Activated naive CD8-positive, alpha-beta T cell (primary cell): ENCODE measurements at regions not wholly inside any gene's neighbourhood (a gene's known extent, or its start where the extent isn't known, plus 50 kb on each side); places are given as distances from the start of the nearest gene placed in this dataset.
"Not testable (repeated sequence)": the region's sequence is repeated elsewhere in the genome, so short reads cannot be mapped to it uniquely, and the experiment has no call there.

Experiments used
- H3K27ac Mint-ChIP-seq: one replicate; pipeline ENCODE4 v1.8.0; 2021; ENCODE audit warnings: mixed read lengths
- H3K27me3 Mint-ChIP-seq: one replicate; pipeline ENCODE4 v1.8.0; 2021; ENCODE audit warnings: mixed read lengths
- H3K36me3 Mint-ChIP-seq: one replicate; pipeline ENCODE4 v1.8.0; 2021; ENCODE audit warnings: mixed read lengths
- H3K4me1 Mint-ChIP-seq: one replicate; pipeline ENCODE4 v1.8.0; 2021; ENCODE audit warnings: low read depth, mixed read lengths
- H3K4me3 Mint-ChIP-seq: one replicate; pipeline ENCODE4 v1.8.0; 2021; ENCODE audit warnings: mild to moderate bottlenecking, mixed read lengths
- H3K9me3 Mint-ChIP-seq: one replicate; pipeline ENCODE4 v1.8.0; 2021; ENCODE audit warnings: low read depth, mixed read lengths

- H3K36me3 Mint-ChIP-seq: no peaks in the 10 kb centered on the region
- no peaks in the 10 kb centered on the region for H3K4me1 Mint-ChIP-seq
- H3K4me3 Mint-ChIP-seq: no peak overlapping the region
- H3K27me3 Mint-ChIP-seq: no peaks in the 10 kb centered on the region
- no peaks in the 10 kb centered on the region for H3K9me3 Mint-ChIP-seq
- H3K27ac Mint-ChIP-seq: no peak overlapping the region
Observed at GRCh38 chr11:116051494-116051893, 547.3 kb upstream of the CADM1 start.

- H3K9me3 Mint-ChIP-seq: no peaks in the 10 kb centered on the region
- H3K27me3 Mint-ChIP-seq: no peaks in the 10 kb centered on the region
- no peak overlapping the region for H3K4me3 Mint-ChIP-seq
- H3K4me1 Mint-ChIP-seq: no peaks in the 10 kb centered on the region
- no peaks in the 10 kb centered on the region for H3K36me3 Mint-ChIP-seq
- H3K27ac Mint-ChIP-seq: no peak overlapping the region
Observed at GRCh38 chr11:116049383-116049782, 545.2 kb upstream of the CADM1 start.

GRCh38 chr11:116046127-116046526 lies 541.9 kb upstream of the CADM1 start:
- H3K27ac Mint-ChIP-seq: no peak overlapping the region
- H3K9me3 Mint-ChIP-seq: no peaks in the 10 kb centered on the region
- peaks cover 2% of the 10 kb centered on the region for H3K27me3 Mint-ChIP-seq
- no peaks in the 10 kb centered on the region for H3K36me3 Mint-ChIP-seq
- no peak overlapping the region for H3K4me3 Mint-ChIP-seq
- no peaks in the 10 kb centered on the region for H3K4me1 Mint-ChIP-seq

- no peak overlapping the region for H3K27ac Mint-ChIP-seq
- peaks cover 2% of the 10 kb centered on the region for H3K27me3 Mint-ChIP-seq
- H3K4me1 Mint-ChIP-seq: no peaks in the 10 kb centered on the region
- H3K4me3 Mint-ChIP-seq: no peak overlapping the region
- no peaks in the 10 kb centered on the region for H3K36me3 Mint-ChIP-seq
- no peaks in the 10 kb centered on the region for H3K9me3 Mint-ChIP-seq
Observed at GRCh38 chr11:116044941-116045340, 540.7 kb upstream of the CADM1 start.

- no peaks in the 10 kb centered on the region for H3K9me3 Mint-ChIP-seq
Observed at GRCh38 chr11:116044520-116044919, 540.3 kb upstream of the CADM1 start.

GRCh38 chr11:116043857-116044256 lies 539.6 kb upstream of the CADM1 start:
- Mint-ChIP-seq H3K27me3 (peaks cover 2% of the 10 kb centered on the region), H3K27ac (no peak overlapping the region), H3K9me3 (no peaks in the 10 kb centered on the region), H3K36me3 (no peaks in the 10 kb centered on the region), H3K4me1 (no peaks in the 10 kb centered on the region), H3K4me3 (no peak overlapping the region)

More at GRCh38 chr11:116044520-116044919, 540.3 kb upstream of the CADM1 start:
- H3K27me3 Mint-ChIP-seq: peaks cover 2% of the 10 kb centered on the region
- no peak overlapping the region for H3K4me3 Mint-ChIP-seq
- no peaks in the 10 kb centered on the region for H3K36me3 Mint-ChIP-seq
- no peak overlapping the region for H3K27ac Mint-ChIP-seq
- no peaks in the 10 kb centered on the region for H3K4me1 Mint-ChIP-seq

GRCh38 chr11:116043059-116043458 lies 538.8 kb upstream of the CADM1 start:
- not testable (repeated sequence) for H3K36me3 Mint-ChIP-seq, H3K4me1 Mint-ChIP-seq, H3K9me3 Mint-ChIP-seq, H3K27ac Mint-ChIP-seq, H3K4me3 Mint-ChIP-seq, H3K27me3 Mint-ChIP-seq

GRCh38 chr11:116042146-116042545 lies 537.9 kb upstream of the CADM1 start:
- no peaks in the 10 kb centered on the region for H3K4me1 Mint-ChIP-seq
- H3K9me3 Mint-ChIP-seq: no peaks in the 10 kb centered on the region
- H3K27ac Mint-ChIP-seq: no peak overlapping the region
- H3K27me3 Mint-ChIP-seq: peaks cover 2% of the 10 kb centered on the region
- no peak overlapping the region for H3K4me3 Mint-ChIP-seq
- H3K36me3 Mint-ChIP-seq: no peaks in the 10 kb centered on the region

- no peak overlapping the region for H3K27ac Mint-ChIP-seq
- no peaks in the 10 kb centered on the region for H3K36me3 Mint-ChIP-seq
- no peak overlapping the region for H3K4me3 Mint-ChIP-seq
- no peaks in the 10 kb centered on the region for H3K4me1 Mint-ChIP-seq
- H3K9me3 Mint-ChIP-seq: no peaks in the 10 kb centered on the region
- H3K27me3 Mint-ChIP-seq: peaks cover 2% of the 10 kb centered on the region
Observed at GRCh38 chr11:116037861-116038260, 533.6 kb upstream of the CADM1 start.

- H3K27ac Mint-ChIP-seq: no peak overlapping the region
- H3K4me1 Mint-ChIP-seq: no peaks in the 10 kb centered on the region
- no peaks in the 10 kb centered on the region for H3K36me3 Mint-ChIP-seq
- H3K27me3 Mint-ChIP-seq: peaks cover 3% of the 10 kb centered on the region
- H3K9me3 Mint-ChIP-seq: no peaks in the 10 kb centered on the region
- no peak overlapping the region for H3K4me3 Mint-ChIP-seq
Observed at GRCh38 chr11:116035977-116036376, 531.8 kb upstream of the CADM1 start.

- Mint-ChIP-seq H3K27ac (no peak overlapping the region), H3K36me3 (no peaks in the 10 kb centered on the region), H3K4me1 (no peaks in the 10 kb centered on the region)
Observed at GRCh38 chr11:116033931-116034553, 529.8 kb upstream of the CADM1 start.

GRCh38 chr11:116030697-116031331 lies 526.6 kb upstream of the CADM1 start:
- no peaks in the 10 kb centered on the region for H3K36me3 Mint-ChIP-seq
- H3K4me3 Mint-ChIP-seq: no peak overlapping the region
- no peaks in the 10 kb centered on the region for H3K4me1 Mint-ChIP-seq
- H3K27ac Mint-ChIP-seq: no peak overlapping the region
- H3K27me3 Mint-ChIP-seq: peaks cover 3% of the 10 kb centered on the region
- peaks cover 5% of the 10 kb centered on the region for H3K9me3 Mint-ChIP-seq

More at GRCh38 chr11:116033931-116034553, 529.8 kb upstream of the CADM1 start:
- no peak overlapping the region for H3K4me3 Mint-ChIP-seq
- no peaks in the 10 kb centered on the region for H3K9me3 Mint-ChIP-seq
- peaks cover 3% of the 10 kb centered on the region for H3K27me3 Mint-ChIP-seq

GRCh38 chr11:116028506-116028905 lies 524.3 kb upstream of the CADM1 start:
- H3K27ac Mint-ChIP-seq, H3K4me3 Mint-ChIP-seq, H3K9me3 Mint-ChIP-seq, H3K27me3 Mint-ChIP-seq, H3K4me1 Mint-ChIP-seq, H3K36me3 Mint-ChIP-seq: not testable (repeated sequence)

- H3K4me1 Mint-ChIP-seq: no peaks in the 10 kb centered on the region
- H3K4me3 Mint-ChIP-seq: no peak overlapping the region
- H3K27ac Mint-ChIP-seq: no peak overlapping the region
- H3K9me3 Mint-ChIP-seq: no peaks in the 10 kb centered on the region
- peaks cover 2% of the 10 kb centered on the region for H3K27me3 Mint-ChIP-seq
- no peaks in the 10 kb centered on the region for H3K36me3 Mint-ChIP-seq
Observed at GRCh38 chr11:115999437-115999836, 495.2 kb upstream of the CADM1 start.

- Mint-ChIP-seq H3K27ac (no peak overlapping the region), H3K27me3 (peaks cover 7% of the 10 kb centered on the region), H3K36me3 (no peaks in the 10 kb centered on the region), H3K4me1 (no peaks in the 10 kb centered on the region), H3K9me3 (no peaks in the 10 kb centered on the region), H3K4me3 (no peak overlapping the region)
Observed at GRCh38 chr11:115996808-115997188, 492.6 kb upstream of the CADM1 start.
